GM12872 (cell line): ENCODE measurements at regions not wholly inside any gene's neighbourhood (a gene's known extent, or its start where the extent isn't known, plus 50 kb on each side); places are given as distances from the start of the nearest gene placed in this dataset.

ENCODE experiments used
- TF ChIP-seq, protein P1 (sequence below): IDR thresholded peaks from 3 replicates; pipeline ENCODE4 v1.5.1; 2011; ENCODE audit warnings: low read depth, mild to moderate bottlenecking, low read length, moderate library complexity; ENCODE audit not compliant: insufficient read depth

DNA sequence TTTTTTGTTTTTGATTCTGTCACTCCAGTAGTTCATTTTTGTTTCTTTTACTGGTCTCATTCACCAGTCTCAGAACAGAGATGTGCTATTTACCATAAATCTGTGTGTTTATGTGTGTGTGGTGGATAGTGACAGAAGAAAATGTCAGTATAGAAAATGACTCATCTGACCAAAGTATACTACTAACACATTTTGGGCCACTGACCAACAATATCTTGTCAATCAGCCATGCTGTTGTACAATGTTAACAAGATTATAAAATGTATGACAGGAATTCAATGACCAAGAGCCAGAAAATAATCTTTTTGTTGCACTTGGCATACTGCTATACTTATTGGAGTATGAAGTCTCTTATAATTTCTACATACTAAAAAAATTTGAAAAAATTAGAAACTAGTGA, 1081.4 kb upstream of the NRXN1 start:
- TF ChIP-seq, protein P1, sequence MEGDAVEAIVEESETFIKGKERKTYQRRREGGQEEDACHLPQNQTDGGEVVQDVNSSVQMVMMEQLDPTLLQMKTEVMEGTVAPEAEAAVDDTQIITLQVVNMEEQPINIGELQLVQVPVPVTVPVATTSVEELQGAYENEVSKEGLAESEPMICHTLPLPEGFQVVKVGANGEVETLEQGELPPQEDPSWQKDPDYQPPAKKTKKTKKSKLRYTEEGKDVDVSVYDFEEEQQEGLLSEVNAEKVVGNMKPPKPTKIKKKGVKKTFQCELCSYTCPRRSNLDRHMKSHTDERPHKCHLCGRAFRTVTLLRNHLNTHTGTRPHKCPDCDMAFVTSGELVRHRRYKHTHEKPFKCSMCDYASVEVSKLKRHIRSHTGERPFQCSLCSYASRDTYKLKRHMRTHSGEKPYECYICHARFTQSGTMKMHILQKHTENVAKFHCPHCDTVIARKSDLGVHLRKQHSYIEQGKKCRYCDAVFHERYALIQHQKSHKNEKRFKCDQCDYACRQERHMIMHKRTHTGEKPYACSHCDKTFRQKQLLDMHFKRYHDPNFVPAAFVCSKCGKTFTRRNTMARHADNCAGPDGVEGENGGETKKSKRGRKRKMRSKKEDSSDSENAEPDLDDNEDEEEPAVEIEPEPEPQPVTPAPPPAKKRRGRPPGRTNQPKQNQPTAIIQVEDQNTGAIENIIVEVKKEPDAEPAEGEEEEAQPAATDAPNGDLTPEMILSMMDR: no peak

DNA sequence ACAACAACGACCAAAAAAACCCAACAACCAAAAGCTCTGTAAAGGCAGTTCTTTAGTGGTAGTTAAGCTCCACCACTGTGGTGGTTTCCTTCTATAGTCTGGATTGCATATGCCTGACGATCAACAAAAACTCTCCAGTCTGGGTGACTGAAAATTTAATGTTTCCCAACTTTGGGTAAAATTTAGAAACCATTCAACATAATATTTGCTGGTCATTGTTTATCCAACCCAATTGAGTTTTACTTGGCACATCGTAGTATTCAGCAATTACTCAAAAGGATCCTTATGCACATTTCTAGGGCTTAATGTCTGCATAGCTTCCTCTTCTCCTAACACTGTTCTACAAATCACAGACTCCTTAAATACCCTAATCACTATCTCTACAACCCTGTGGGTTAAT, 1080.2 kb upstream of the NRXN1 start:
- TF ChIP-seq, protein P1: no peak

DNA sequence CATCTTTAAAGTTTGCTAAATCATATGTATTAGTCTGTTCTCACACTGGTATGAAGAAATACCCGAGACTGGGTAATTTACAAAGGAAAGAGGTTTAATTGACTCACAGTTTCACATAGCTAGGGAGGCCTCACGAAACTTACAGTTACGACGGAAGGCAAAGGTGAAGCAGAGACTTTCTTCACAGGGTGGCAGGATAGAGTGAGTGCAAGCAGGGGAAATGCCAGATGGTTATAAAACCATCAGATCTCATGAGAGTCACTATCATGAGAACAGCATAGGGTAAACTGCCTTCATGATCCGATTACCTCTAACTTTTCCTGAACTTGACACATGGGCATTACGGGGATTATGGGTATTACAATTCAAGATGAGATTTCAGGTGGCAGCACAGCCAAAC, 1075.2 kb upstream of the NRXN1 start:
- TF ChIP-seq, protein P1: no peak

DNA sequence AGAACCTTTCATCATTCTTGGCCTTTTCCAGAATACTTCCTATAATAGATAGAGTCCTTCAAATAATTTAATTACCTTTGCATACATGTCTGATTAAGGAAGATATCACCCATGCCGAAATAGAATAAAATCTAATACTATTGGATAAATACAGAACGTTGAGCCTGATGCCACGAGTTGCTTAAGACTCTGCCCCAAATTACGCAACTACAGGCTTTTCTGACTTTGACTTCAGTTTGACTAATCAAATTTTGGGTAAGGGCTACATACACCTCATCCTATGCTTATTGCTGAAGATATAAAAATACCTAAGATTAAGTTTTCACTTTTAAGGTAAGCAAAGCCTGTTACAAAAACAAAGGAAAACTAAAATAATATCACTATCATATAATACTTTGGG, 1065.1 kb upstream of the NRXN1 start:
- TF ChIP-seq, protein P1: no peak

DNA sequence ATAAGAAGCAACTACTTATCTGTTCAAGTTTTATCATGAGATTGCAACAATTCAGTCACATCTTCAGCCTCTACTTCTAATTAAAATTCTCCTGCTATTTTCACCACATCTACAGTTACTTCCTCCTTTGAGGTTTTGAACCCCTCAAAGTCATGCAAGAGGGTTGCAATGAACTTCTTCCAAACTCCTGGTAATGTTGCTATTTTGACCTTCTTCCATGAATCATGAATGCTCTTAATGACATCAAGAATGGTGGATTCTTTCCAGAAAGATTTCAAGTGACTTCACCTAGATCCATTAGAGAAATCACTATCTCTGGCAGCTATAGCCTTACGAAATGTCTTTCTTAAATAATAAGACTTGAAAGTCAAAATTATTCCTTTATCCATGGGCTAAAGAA, 1052.8 kb upstream of the NRXN1 start:
- TF ChIP-seq, protein P1: no peak

DNA sequence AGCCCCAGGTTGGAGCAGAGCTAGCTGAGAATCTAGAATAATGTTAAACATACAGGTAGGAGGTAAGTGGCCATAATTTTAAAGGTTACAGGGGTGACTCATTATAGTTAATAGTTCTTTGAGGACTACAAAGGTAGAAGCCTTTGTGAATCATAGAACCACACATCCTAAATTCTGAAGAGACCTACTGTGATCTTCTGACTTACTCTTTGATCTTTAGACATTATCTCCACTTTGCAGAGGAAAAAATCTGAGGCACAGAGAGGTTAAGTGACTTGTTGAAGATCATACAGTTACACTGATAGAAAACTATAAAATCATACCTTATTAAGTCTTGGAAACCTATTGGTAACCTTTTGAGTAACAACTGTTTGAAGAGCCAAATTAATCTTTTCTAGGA, 1051.3 kb upstream of the NRXN1 start:
- TF ChIP-seq, protein P1: no peak

DNA sequence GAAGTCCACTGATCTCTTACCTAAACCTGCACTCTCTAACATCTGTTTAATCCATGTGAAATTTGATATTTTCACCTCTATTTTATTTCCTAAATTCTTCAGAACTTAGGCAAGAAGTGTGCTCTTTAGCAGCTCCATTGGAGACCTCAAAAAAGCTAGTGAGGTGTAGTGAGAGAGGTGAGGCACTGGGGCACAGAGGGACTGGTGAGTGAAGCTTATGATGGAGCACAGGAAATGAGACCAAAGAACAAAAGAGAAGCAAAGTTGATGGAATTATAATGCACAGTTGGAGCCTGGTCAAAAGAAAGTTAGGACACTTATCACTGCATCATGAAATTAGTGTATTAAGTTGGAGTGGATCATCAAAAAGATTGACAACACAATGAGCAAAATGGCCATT, 1050.7 kb upstream of the NRXN1 start:
- TF ChIP-seq, protein P1: no peak

DNA sequence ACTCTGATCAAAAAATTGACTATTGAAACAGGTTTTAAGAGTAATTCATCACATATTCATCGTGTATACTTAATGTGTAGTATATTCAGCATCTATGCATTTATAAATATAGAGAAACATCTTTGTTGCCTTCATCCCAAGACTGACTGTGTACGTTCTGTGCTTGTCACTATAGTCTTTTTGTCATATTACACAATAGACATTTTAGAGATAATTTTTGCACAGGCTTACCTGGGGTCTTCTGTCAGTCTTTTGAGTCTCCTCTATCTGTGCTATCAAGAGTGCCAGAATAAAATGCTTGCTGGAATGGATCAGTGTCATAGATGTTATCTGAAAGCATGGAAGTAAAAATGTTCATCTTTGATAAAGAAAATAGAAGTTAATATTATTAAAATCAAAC, 1047.7 kb upstream of the NRXN1 start:
- TF ChIP-seq, protein P1: no peak
